ENCODE measurements at regions not wholly inside any gene's neighbourhood (a gene's known extent, or its start where the extent isn't known, plus 50 kb on each side); places are given as distances from the start of the nearest gene placed in this dataset.
"Not testable (repeated sequence)": the region's sequence is repeated elsewhere in the genome, so short reads cannot be mapped to it uniquely, and the experiment has no call there.

DNA sequence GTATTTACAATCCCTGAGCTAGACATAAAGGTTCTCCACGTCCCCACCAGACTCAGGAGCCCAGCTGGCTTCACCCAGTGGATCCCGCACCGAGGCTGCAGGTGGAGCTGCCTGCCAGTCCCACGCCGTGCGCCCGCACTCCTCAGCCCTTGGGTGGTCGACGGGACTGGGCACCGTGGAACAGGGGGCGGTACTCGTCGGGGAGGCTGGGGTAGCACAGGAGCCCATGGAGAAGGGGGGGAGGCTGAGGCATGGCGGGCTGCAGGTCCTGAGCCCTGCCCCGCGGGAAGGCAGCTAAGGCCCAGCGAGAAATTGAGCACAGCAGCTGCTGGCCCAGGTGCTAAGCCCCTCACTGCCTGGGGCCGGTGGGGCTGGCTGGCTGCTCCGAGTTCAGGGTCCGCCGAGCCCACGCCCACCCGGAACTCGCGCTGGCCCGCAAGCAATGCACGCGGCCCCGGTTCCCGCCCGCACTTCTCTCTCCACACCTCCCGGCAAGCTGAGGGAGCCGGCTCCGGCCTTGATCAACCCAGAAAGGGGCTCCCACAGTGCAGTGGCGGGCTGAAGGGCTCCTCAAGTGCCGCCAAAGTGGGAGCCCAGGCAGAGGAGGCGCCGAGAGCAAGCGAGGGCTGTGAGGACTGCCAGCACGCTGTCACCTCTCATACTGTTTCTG, 347.4 kb downstream of the UBE2NL start:
- TF ChIP-seq, protein P1, sequence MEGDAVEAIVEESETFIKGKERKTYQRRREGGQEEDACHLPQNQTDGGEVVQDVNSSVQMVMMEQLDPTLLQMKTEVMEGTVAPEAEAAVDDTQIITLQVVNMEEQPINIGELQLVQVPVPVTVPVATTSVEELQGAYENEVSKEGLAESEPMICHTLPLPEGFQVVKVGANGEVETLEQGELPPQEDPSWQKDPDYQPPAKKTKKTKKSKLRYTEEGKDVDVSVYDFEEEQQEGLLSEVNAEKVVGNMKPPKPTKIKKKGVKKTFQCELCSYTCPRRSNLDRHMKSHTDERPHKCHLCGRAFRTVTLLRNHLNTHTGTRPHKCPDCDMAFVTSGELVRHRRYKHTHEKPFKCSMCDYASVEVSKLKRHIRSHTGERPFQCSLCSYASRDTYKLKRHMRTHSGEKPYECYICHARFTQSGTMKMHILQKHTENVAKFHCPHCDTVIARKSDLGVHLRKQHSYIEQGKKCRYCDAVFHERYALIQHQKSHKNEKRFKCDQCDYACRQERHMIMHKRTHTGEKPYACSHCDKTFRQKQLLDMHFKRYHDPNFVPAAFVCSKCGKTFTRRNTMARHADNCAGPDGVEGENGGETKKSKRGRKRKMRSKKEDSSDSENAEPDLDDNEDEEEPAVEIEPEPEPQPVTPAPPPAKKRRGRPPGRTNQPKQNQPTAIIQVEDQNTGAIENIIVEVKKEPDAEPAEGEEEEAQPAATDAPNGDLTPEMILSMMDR (IDR thresholded peaks at IDR 0.05), result not testable (repeated sequence)
- TF ChIP-seq POLR2A (IDR thresholded peaks at IDR 0.05), result not testable (repeated sequence)

Measured in right lobe of liver (tissue), 4 donors.